ENCODE measurements at regions not wholly inside any gene's neighbourhood (a gene's known extent, or its start where the extent isn't known, plus 50 kb on each side); places are given as distances from the start of the nearest gene placed in this dataset.

DNA sequence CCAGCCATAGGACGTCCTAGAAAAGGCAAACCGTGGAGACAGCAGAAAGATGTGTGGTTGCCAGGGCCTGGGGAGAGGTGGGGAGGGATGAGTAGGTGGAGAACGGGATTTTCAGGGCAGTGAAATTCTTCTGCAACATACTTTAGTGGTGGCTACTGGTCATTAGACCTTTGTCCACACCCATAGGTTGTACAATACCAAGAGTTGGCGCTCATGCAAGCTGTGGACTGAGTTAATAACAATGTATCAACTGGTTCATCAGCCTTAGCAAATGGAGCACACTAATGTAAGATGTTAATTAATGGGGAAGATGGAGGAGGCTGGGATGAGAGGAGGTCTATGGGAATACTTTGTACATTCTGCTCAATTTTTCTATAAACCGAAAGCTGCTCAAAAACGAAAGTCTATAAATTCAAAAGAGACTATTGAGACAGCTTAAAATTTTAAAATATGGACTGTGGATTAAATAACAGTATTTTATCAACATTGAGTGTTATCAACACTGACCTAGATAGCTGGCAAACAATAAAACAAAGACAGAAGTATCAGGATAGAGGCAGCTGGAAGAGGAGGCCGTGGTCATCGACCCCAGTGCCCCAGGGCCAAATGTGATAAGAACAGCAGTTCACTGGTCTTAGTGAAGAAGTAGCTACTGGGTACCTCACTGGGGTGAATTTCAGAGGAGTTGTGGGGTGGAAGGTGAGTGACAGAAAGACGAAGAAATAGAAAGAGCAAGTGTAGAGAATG lies 90.9 kb downstream of the SYNE3 start:
- no peak overlapping the region for H2AFZ ChIP-seq (ENCODE audit: control insufficient read depth, low read depth, low read length)
- no peaks in the 10 kb centered on the region; the same call in 2 of the 3 replicates for H3K9me3 ChIP-seq (replicated peaks; ENCODE audit: control insufficient read depth, insufficient read depth, low read length)
- H3K4me2 ChIP-seq (ENCODE audit: control insufficient read depth, insufficient read depth) = no peak overlapping the region
- in situ Hi-C loops (cut with MboI) (no loop called here), intact Hi-C loops (cut with micrococcal nuclease; ENCODE audit: unreplicated experiment) (no loop called here)
- FAIRE-seq (no peak), DNase-seq (ENCODE audit: low read depth, low spot score) (no peak), ATAC-seq (no peak)
- 96% methylated on average over 9 of the region's 9 CpGs for whole genome bisulfite sequencing (ENCODE audit: insufficient coverage, insufficient replicate concordance, low lambda C conversion rate, missing lambda C conversion rate)
- ChIA-PET POLR2A (no interaction called here), SMC1A (ENCODE audit: uncharacterized antibody, unreplicated experiment) (interaction anchor here (0.6 to 3.4 kb wide), 3 partner anchors 17 to 118 kb away, joined by 3 to 10 read pairs (median 3); no protein-coding TSS in a partner anchor), RAD21 (ENCODE audit: unreplicated experiment) (interaction anchor here (1.1 kb wide), 1 partner anchor 141 kb away, joined by 4 read pairs; no protein-coding TSS in a partner anchor), CTCF (interaction anchor here (1.2 to 6.5 kb wide), 4 partner anchors 10 to 135 kb away, joined by 5 to 47 read pairs (median 22); no protein-coding TSS in a partner anchor)
- H3K4me3 ChIP-seq = no peak overlapping the region
- TF ChIP-seq CHD4 (IDR thresholded peaks at IDR 0.05) (no peak), ZNF274 (IDR thresholded peaks at IDR 0.05; ENCODE audit: insufficient read depth, insufficient read length) (no peak), CBFB (IDR thresholded peaks at IDR 0.05; ENCODE audit: low read depth) (no peak), POLR2A (IDR thresholded peaks at IDR 0.05; ENCODE audit: low read depth, low read length) (no peak), BACH1 (IDR thresholded peaks at IDR 0.05; ENCODE audit: borderline replicate concordance) (no peak), ZBED1 (IDR thresholded peaks at IDR 0.05; ENCODE audit: borderline replicate concordance) (no peak), ZZZ3 (IDR thresholded peaks at IDR 0.05; ENCODE audit: control insufficient read depth, insufficient read length, low read depth) (no peak), HCFC1 (IDR thresholded peaks at IDR 0.05; ENCODE audit: low read length) (no peak), SRF (IDR thresholded peaks at IDR 0.05; ENCODE audit: low read depth in 2 of 2, low read length in 2 of 2) (no peak), RAD51 (IDR thresholded peaks at IDR 0.05) (no peak)
- H3K27me3 ChIP-seq (replicated peaks in 1 of 2; ENCODE audit: control insufficient read depth in 2 of 2, insufficient read depth in 2 of 2, low read length in 1 of 2) = no peaks in the 10 kb centered on the region
- H3K36me3 ChIP-seq (ENCODE audit: control insufficient read depth in 2 of 2, insufficient read depth in 2 of 2, low read length in 1 of 2) = peaks cover 12 to 13% of the 10 kb centered on the region in 2 experiments; a peak in 3 of 4 replicates
- no peak overlapping the region for H3K9ac ChIP-seq (ENCODE audit: control insufficient read depth, insufficient read depth, low read length)
- no TSS peak for BruUV-seq (replicated peaks)
- no peak overlapping the region for H3K27ac ChIP-seq (ENCODE audit: control insufficient read depth, insufficient read depth)
- no peaks in the 10 kb centered on the region for H3K79me2 ChIP-seq (ENCODE audit: control insufficient read depth, insufficient read depth, low read length)
- no peaks in the 10 kb centered on the region for H4K20me1 ChIP-seq (ENCODE audit: control insufficient read depth, insufficient read depth)
- H3K4me1 ChIP-seq (ENCODE audit: control insufficient read depth, insufficient read depth, low read length) = no peaks in the 10 kb centered on the region

Data from GM12878 (cell line).